Keratinocyte (primary cell): ENCODE measurements at regions not wholly inside any gene's neighbourhood (a gene's known extent, or its start where the extent isn't known, plus 50 kb on each side); places are given as distances from the start of the nearest gene placed in this dataset.

Experiments used
- EZH2 ChIP-seq: IDR thresholded peaks from one replicate; pipeline ENCODE4 v1.6.1; 2012; ENCODE audit warnings: inconsistent platforms, mild to moderate bottlenecking, low read length, moderate library complexity
- TF ChIP-seq, protein P1 (sequence below), 3 experiments: IDR thresholded peaks in 1 of 3; conservative IDR thresholded peaks in 1 of 3; optimal IDR thresholded peaks in 1 of 3; 2 replicates in 2 of 3; 3 replicates in 1 of 3; pipeline versions ENCODE3 to v1.5.1; 2011; ENCODE audit warnings: low read length in 3 of 3, mild to moderate bottlenecking in 3 of 3, moderate library complexity in 2 of 3, control low read depth in 1 of 3, inconsistent platforms in 1 of 3; ENCODE audit not compliant: insufficient read depth in 2 of 3; ENCODE audit errors: extremely low read depth in 1 of 3

- TF ChIP-seq, protein P1, sequence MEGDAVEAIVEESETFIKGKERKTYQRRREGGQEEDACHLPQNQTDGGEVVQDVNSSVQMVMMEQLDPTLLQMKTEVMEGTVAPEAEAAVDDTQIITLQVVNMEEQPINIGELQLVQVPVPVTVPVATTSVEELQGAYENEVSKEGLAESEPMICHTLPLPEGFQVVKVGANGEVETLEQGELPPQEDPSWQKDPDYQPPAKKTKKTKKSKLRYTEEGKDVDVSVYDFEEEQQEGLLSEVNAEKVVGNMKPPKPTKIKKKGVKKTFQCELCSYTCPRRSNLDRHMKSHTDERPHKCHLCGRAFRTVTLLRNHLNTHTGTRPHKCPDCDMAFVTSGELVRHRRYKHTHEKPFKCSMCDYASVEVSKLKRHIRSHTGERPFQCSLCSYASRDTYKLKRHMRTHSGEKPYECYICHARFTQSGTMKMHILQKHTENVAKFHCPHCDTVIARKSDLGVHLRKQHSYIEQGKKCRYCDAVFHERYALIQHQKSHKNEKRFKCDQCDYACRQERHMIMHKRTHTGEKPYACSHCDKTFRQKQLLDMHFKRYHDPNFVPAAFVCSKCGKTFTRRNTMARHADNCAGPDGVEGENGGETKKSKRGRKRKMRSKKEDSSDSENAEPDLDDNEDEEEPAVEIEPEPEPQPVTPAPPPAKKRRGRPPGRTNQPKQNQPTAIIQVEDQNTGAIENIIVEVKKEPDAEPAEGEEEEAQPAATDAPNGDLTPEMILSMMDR (optimal IDR thresholded peaks at IDR 0.05 in 1 of 3, IDR thresholded peaks at IDR 0.05 in 1 of 3, conservative IDR thresholded peaks at IDR 0.05 in 1 of 3; ENCODE audit: extremely low read depth in 1 of 3, insufficient read depth in 2 of 3, low read length in 3 of 3): no peak
- TF ChIP-seq EZH2: no peak
Observed at GRCh38 chr1:187477103-187477502, 648.4 kb downstream of the PLA2G4A start.
